H9 (cell line): ENCODE measurements at regions not wholly inside any gene's neighbourhood (a gene's known extent, or its start where the extent isn't known, plus 50 kb on each side); places are given as distances from the start of the nearest gene placed in this dataset.

Source experiments
- DNase-seq: peaks from one replicate; pipeline ENCODE4 v3.0.0-alpha.2; 2017
- H2AFZ ChIP-seq: one replicate; pipeline ENCODE4 v1.6.1; 2013; ENCODE audit warnings: mild to moderate bottlenecking, low read length, control low read depth, moderate library complexity
- H2AK5ac ChIP-seq: 2 replicates; pipeline ENCODE4 v1.6.1; 2013; ENCODE audit warnings: low read length, control low read depth, mixed read lengths; ENCODE audit not compliant: insufficient read length
- H2BK120ac ChIP-seq: one replicate; pipeline ENCODE4 v1.6.1; 2013; ENCODE audit warnings: low read depth, mild to moderate bottlenecking, low read length, control low read depth, inconsistent platforms; ENCODE audit not compliant: poor library complexity, severe bottlenecking
- H2BK12ac ChIP-seq: 2 replicates; pipeline ENCODE4 v1.6.1; 2013; ENCODE audit warnings: low read length, control low read depth, mixed read lengths, low read depth; ENCODE audit not compliant: insufficient read length
- H2BK15ac ChIP-seq: 2 replicates; pipeline ENCODE4 v1.6.1; 2013; ENCODE audit warnings: low read depth, low read length, control low read depth
- H2BK20ac ChIP-seq: one replicate; pipeline ENCODE4 v1.6.1; 2013; ENCODE audit warnings: low read depth, mild to moderate bottlenecking, low read length, control low read depth, inconsistent platforms; ENCODE audit not compliant: poor library complexity, severe bottlenecking
- H2BK5ac ChIP-seq: 2 replicates; pipeline ENCODE4 v1.6.1; 2013; ENCODE audit warnings: low read length, control low read depth, mixed read lengths; ENCODE audit not compliant: insufficient read length
- H3K14ac ChIP-seq: 2 replicates; pipeline ENCODE4 v1.6.1; 2013; ENCODE audit warnings: low read length, control low read depth; ENCODE audit not compliant: insufficient read depth
- H3K18ac ChIP-seq: 2 replicates; pipeline ENCODE4 v1.6.1; 2013; ENCODE audit warnings: low read depth, mild to moderate bottlenecking, mixed read lengths, low read length, control low read depth; ENCODE audit not compliant: insufficient read length
- H3K23ac ChIP-seq: 2 replicates; pipeline ENCODE4 v1.6.1; 2013; ENCODE audit warnings: low read length, control low read depth, mixed read lengths, low read depth; ENCODE audit not compliant: insufficient read length
- H3K23me2 ChIP-seq: 2 replicates; pipeline ENCODE4 v1.6.1; 2013; ENCODE audit warnings: low read depth, mild to moderate bottlenecking, mixed read lengths, low read length, control low read depth; ENCODE audit not compliant: insufficient read length, poor library complexity, severe bottlenecking
- H3K27ac ChIP-seq: 2 replicates; pipeline ENCODE4 v1.5.1; 2013; ENCODE audit warnings: low read length, control low read depth, mixed read lengths, low read depth; ENCODE audit not compliant: insufficient read length
- H3K27me3 ChIP-seq: 2 replicates; pipeline ENCODE4 v1.6.1; 2013; ENCODE audit warnings: low read length, control low read depth, inconsistent platforms; ENCODE audit not compliant: insufficient read depth
- H3K4ac ChIP-seq: 2 replicates; pipeline ENCODE4 v1.6.1; 2013; ENCODE audit warnings: low read depth, mild to moderate bottlenecking, control low read depth, inconsistent platforms, low read length, moderate library complexity
- H3K4me1 ChIP-seq: 2 replicates; pipeline ENCODE4 v1.6.1; 2013; ENCODE audit warnings: low read length, control low read depth, inconsistent platforms; ENCODE audit not compliant: insufficient read depth
- H3K4me2 ChIP-seq: 2 replicates; pipeline ENCODE4 v1.6.1; 2013; ENCODE audit warnings: low read length, control low read depth, mixed read lengths; ENCODE audit not compliant: insufficient read length, insufficient read depth
- H3K56ac ChIP-seq: 2 replicates; pipeline ENCODE4 v1.6.1; 2013; ENCODE audit warnings: low read depth, mild to moderate bottlenecking, mixed read lengths, low read length, control low read depth; ENCODE audit not compliant: insufficient read length
- H3K79me1 ChIP-seq: 2 replicates; pipeline ENCODE4 v1.6.1; 2013; ENCODE audit warnings: low read depth, mild to moderate bottlenecking, moderate library complexity, low read length, control low read depth, inconsistent platforms; ENCODE audit not compliant: insufficient read depth, poor library complexity, severe bottlenecking
- H3K79me2 ChIP-seq: 2 replicates; pipeline ENCODE4 v1.6.1; 2013; ENCODE audit warnings: low read length, control low read depth, inconsistent platforms; ENCODE audit not compliant: insufficient read depth
- H3K9ac ChIP-seq: 2 replicates; pipeline ENCODE4 v1.6.1; 2013; ENCODE audit warnings: low read length, control low read depth, mixed read lengths; ENCODE audit not compliant: insufficient read length; ENCODE audit errors: extremely low read depth
- H3K9me3 ChIP-seq: one replicate; pipeline ENCODE4 v1.6.1; 2013; ENCODE audit warnings: low read depth, low read length, inconsistent platforms; ENCODE audit not compliant: control insufficient read depth
- H3T11ph ChIP-seq: one replicate; pipeline ENCODE4 v1.6.1; 2013; ENCODE audit warnings: mild to moderate bottlenecking, low read length, control low read depth, inconsistent platforms
- H4K20me1 ChIP-seq: one replicate; pipeline ENCODE4 v1.6.1; 2013; ENCODE audit not compliant: control insufficient read depth, insufficient read length, insufficient read depth
- H4K5ac ChIP-seq: 2 replicates; pipeline ENCODE4 v1.6.1; 2013; ENCODE audit warnings: low read depth, mild to moderate bottlenecking, mixed read lengths, low read length, control low read depth; ENCODE audit not compliant: insufficient read length
- H4K8ac ChIP-seq: replicated peaks from 2 replicates; pipeline ENCODE4 v1.6.1; 2013; ENCODE audit warnings: low read length, control low read depth, mixed read lengths, low read depth; ENCODE audit not compliant: insufficient read length
- H4K91ac ChIP-seq: 2 replicates; pipeline ENCODE4 v1.6.1; 2013; ENCODE audit warnings: low read depth, mild to moderate bottlenecking, moderate library complexity, mixed read lengths, low read length, control low read depth; ENCODE audit not compliant: insufficient read length
- H3K27ac Mint-ChIP-seq, 3 experiments: 2 replicates in 2 of 3; 3 replicates in 1 of 3; pipeline ENCODE4 v1.8.0; 2020 to 2021; ENCODE audit warnings: mixed read lengths in 3 of 3, mild to moderate bottlenecking in 1 of 3, moderate library complexity in 1 of 3
- H3K27me3 Mint-ChIP-seq: 2 replicates; pipeline ENCODE4 v1.8.0; 2021; ENCODE audit warnings: low read depth, mild to moderate bottlenecking, moderate library complexity, mixed read lengths
- H3K36me3 Mint-ChIP-seq, 3 experiments: 2 replicates in 2 of 3; 3 replicates in 1 of 3; pipeline ENCODE4 v1.8.0; 2020 to 2021; ENCODE audit warnings: low read depth in 3 of 3, mixed read lengths in 3 of 3; ENCODE audit not compliant: insufficient read depth in 1 of 3
- H3K4me1 Mint-ChIP-seq, 2 experiments: 2 replicates each; pipeline ENCODE4 v1.8.0; 2020; ENCODE audit warnings: mixed read lengths in 2 of 2
- H3K4me3 Mint-ChIP-seq, 2 experiments: 2 replicates in 1 of 2; 3 replicates in 1 of 2; pipeline ENCODE4 v1.8.0; 2020 to 2021; ENCODE audit warnings: mild to moderate bottlenecking in 2 of 2, mixed read lengths in 2 of 2, moderate library complexity in 1 of 2
- H3K9me3 Mint-ChIP-seq, 2 experiments: 2 replicates in 1 of 2; 3 replicates in 1 of 2; pipeline ENCODE4 v1.8.0; 2020; ENCODE audit warnings: mild to moderate bottlenecking in 2 of 2, mixed read lengths in 2 of 2, moderate library complexity in 1 of 2
- CTCF ChIP-seq: fragments of 200-600 bp; sonication (generic); conservative IDR thresholded peaks from 3 replicates; pipeline ENCODE4 v1.8.0; 2021; ENCODE audit warnings: antibody characterized with exemption, mild to moderate bottlenecking
- WGBS: extraction: QIAGEN DNeasy Blood & Tissue Kit; methylation state at CpG from one replicate; pipeline ENCODE4 v1.1.7; 2013; ENCODE audit warnings: missing lambda C conversion rate, low lambda C conversion rate, mixed read lengths; ENCODE audit not compliant: insufficient read length; ENCODE audit errors: extremely low coverage; 5-methylcytosine and 5-hydroxymethylcytosine counted together

GRCh38 chr18:47543080-47543479 lies 291.6 kb upstream of the SKOR2 start:
- no CpG with 5 or more reads among the region's 3 CpGs for WGBS
- Histone ChIP-seq H2BK15ac (no peak overlapping the region), H3K79me1 (no peaks in the 10 kb centered on the region), H3K23me2 (no peaks in the 10 kb centered on the region), H2AFZ (no peak overlapping the region), H3K27me3 (no peaks in the 10 kb centered on the region), H4K8ac (no peak overlapping the region), H2BK20ac (no peak overlapping the region), H3K27ac (no peak overlapping the region), H3K9ac (no peak overlapping the region), H2BK5ac (no peak overlapping the region), H3K9me3 (no peaks in the 10 kb centered on the region), H2BK12ac (no peak overlapping the region), H3T11ph (no peak overlapping the region), H4K91ac (no peak overlapping the region), H3K23ac (no peak overlapping the region), H3K18ac (no peak overlapping the region), H3K4me2 (no peak overlapping the region), H4K20me1 (no peaks in the 10 kb centered on the region), H3K4me1 (no peaks in the 10 kb centered on the region), H3K4ac (no peak overlapping the region), H3K14ac (no peak overlapping the region), H3K79me2 (no peaks in the 10 kb centered on the region), H3K56ac (no peak overlapping the region), H2BK120ac (no peak overlapping the region), H4K5ac (no peak overlapping the region), H2AK5ac (no peak overlapping the region)
- H3K27ac Mint-ChIP-seq, result peak overlapping the region in 1 of 3 experiments; percentile 81; a peak in 1 of 7 replicates
- TF ChIP-seq CTCF, result no peak
- no peak for DNase-seq
- peaks cover 3 to 4% of the 10 kb centered on the region in 2 experiments; a peak in 2 of 4 replicates for H3K4me1 Mint-ChIP-seq
- no peak overlapping the region for H3K4me3 Mint-ChIP-seq
- peaks cover 5% of the 10 kb centered on the region for H3K27me3 Mint-ChIP-seq
- peaks cover 0 to 2% of the 10 kb centered on the region in 2 experiments; a peak in 1 of 5 replicates for H3K9me3 Mint-ChIP-seq
- H3K36me3 Mint-ChIP-seq, result no peaks in the 10 kb centered on the region
